Esophagus mucosa (tissue), 1 donor: ENCODE measurements at regions not wholly inside any gene's neighbourhood (a gene's known extent, or its start where the extent isn't known, plus 50 kb on each side); places are given as distances from the start of the nearest gene placed in this dataset.
"Not testable (repeated sequence)": the region's sequence is repeated elsewhere in the genome, so short reads cannot be mapped to it uniquely, and the experiment has no call there.

Experiments used
- ATAC-seq: fragments of 200-7000 bp; cut with Tn5 transposase; one replicate; pipeline ENCODE4 v1.9.1; 2020
- donor health status: DM: yes; HTN: yes; CAD: no.

- ATAC-seq, result no peak
These were observed 363.7 kb downstream of the ADAM29 start for GRCh38 chr4:175281894-175282293.

- no peak for ATAC-seq
These were observed 364.2 kb downstream of the ADAM29 start for GRCh38 chr4:175282407-175282806.

- ATAC-seq, result no peak
These were observed 372.2 kb downstream of the ADAM29 start for GRCh38 chr4:175290401-175290800.

- no peak for ATAC-seq
These were observed 379.9 kb downstream of the ADAM29 start for GRCh38 chr4:175297965-175298565.

GRCh38 chr4:175306436-175306835 lies 388.3 kb downstream of the ADAM29 start:
- ATAC-seq, result no peak

GRCh38 chr4:175307326-175307725 lies 389.2 kb downstream of the ADAM29 start:
- no peak for ATAC-seq

GRCh38 chr4:175308236-175308635 lies 390.1 kb downstream of the ADAM29 start:
- ATAC-seq, result no peak

GRCh38 chr4:175309041-175309440 lies 390.9 kb downstream of the ADAM29 start:
- no peak for ATAC-seq

GRCh38 chr4:175325230-175325629 lies 407.1 kb downstream of the ADAM29 start:
- ATAC-seq, result no peak

GRCh38 chr4:175326796-175327195 lies 408.6 kb downstream of the ADAM29 start:
- ATAC-seq, result no peak

GRCh38 chr4:175330236-175330635 lies 412.1 kb downstream of the ADAM29 start:
- ATAC-seq, result no peak

GRCh38 chr4:175330652-175331051 lies 412.5 kb downstream of the ADAM29 start:
- ATAC-seq, result no peak

GRCh38 chr4:175335331-175335730 lies 417.2 kb downstream of the ADAM29 start:
- ATAC-seq, result no peak

- ATAC-seq, result not testable (repeated sequence)
These were observed 418.4 kb downstream of the ADAM29 start for GRCh38 chr4:175336570-175336969.

- ATAC-seq, result no peak
These were observed 421.0 kb downstream of the ADAM29 start for GRCh38 chr4:175339100-175339707.

GRCh38 chr4:175341203-175341755 lies 423.1 kb downstream of the ADAM29 start:
- ATAC-seq, result no peak

GRCh38 chr4:175346376-175346775 lies 428.2 kb downstream of the ADAM29 start:
- no peak for ATAC-seq

GRCh38 chr4:175350246-175350645 lies 432.1 kb downstream of the ADAM29 start:
- ATAC-seq, result no peak

- ATAC-seq, result peak; percentile 10
These were observed 433.3 kb downstream of the ADAM29 start for GRCh38 chr4:175351473-175351872.

- no peak for ATAC-seq
These were observed 443.0 kb downstream of the GPM6A start for GRCh38 chr4:175369087-175369486.

GRCh38 chr4:175371091-175371490 lies 441.0 kb downstream of the GPM6A start:
- ATAC-seq, result no peak

- ATAC-seq, result no peak
These were observed 439.0 kb downstream of the GPM6A start for GRCh38 chr4:175373031-175373430.

- no peak for ATAC-seq
These were observed 437.6 kb downstream of the GPM6A start for GRCh38 chr4:175374459-175374858.

GRCh38 chr4:175376287-175376977 lies 435.6 kb downstream of the GPM6A start:
- ATAC-seq, result no peak
